ENCODE measurements at regions not wholly inside any gene's neighbourhood (a gene's known extent, or its start where the extent isn't known, plus 50 kb on each side); places are given as distances from the start of the nearest gene placed in this dataset.

DNA sequence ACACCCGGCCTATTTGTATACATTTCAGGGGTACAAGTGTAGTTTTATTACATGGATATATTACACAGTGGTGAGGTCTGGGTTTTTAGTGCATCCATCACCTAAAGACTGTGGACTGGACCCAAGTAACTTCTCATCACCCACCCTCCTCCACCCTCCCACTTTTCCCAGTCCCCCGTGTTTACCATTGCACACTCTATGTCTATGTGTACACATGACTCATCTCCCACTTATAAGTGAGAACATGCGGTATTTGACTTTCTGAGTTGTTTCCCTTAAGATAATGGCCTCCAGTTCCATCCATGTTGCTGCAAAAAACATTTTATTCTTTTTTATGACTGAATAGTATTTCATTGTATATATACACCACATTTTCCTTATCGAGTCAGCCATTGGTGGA is 98.9 kb upstream of the WAC start:
- DNase-seq (ENCODE audit: low read depth) = no peak
- TF ChIP-seq, protein P1, sequence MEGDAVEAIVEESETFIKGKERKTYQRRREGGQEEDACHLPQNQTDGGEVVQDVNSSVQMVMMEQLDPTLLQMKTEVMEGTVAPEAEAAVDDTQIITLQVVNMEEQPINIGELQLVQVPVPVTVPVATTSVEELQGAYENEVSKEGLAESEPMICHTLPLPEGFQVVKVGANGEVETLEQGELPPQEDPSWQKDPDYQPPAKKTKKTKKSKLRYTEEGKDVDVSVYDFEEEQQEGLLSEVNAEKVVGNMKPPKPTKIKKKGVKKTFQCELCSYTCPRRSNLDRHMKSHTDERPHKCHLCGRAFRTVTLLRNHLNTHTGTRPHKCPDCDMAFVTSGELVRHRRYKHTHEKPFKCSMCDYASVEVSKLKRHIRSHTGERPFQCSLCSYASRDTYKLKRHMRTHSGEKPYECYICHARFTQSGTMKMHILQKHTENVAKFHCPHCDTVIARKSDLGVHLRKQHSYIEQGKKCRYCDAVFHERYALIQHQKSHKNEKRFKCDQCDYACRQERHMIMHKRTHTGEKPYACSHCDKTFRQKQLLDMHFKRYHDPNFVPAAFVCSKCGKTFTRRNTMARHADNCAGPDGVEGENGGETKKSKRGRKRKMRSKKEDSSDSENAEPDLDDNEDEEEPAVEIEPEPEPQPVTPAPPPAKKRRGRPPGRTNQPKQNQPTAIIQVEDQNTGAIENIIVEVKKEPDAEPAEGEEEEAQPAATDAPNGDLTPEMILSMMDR (IDR thresholded peaks at IDR 0.05; ENCODE audit: low read depth, low read length, missing control alignments) = no peak
- no peak overlapping the region for H3K4me3 ChIP-seq (ENCODE audit: low read depth, low read length)

DNA sequence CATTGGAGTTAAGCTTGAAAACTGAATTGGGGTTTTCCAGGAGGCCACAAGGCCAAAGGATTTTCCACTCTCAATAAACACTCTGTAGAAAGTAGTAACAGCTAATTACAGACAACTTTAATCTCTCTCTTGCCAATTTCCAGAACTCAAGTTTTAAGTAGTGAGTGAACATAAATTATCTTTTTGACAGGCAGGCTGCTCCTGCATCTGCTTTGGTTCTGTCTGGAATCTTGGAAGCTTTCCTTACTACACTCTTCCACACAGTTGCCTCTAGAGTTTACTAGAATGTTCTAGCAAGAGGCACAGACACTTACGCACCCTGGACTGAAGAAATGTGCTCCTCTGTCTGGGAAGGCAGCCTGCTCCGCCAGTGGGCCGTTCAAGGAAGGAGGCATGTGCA is 90.5 kb upstream of the WAC start:
- H3K4me3 ChIP-seq (ENCODE audit: low read depth, low read length) = no peak overlapping the region
- DNase-seq (ENCODE audit: low read depth) = no peak
- TF ChIP-seq, protein P1 (IDR thresholded peaks at IDR 0.05; ENCODE audit: low read depth, low read length, missing control alignments) = no peak

DNA sequence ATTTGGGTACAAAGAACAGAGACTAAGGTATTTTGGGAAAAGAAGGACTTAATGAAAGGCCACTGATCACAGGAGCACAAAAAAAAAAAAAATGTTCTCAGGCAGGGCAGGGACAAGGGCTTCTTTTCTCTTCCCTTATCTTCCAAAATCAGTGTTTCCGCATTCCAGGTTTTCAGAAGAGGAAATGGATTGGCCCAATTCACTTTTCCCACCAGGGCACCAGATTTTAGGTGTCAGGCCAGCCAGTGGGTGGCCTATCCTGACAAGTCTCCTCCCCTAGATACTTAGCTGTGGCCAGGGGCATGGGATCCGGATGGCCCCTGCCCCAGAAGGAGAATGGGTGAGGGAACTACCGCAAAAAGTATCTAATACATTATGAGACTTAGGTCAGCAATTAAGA is 88.9 kb upstream of the WAC start:
- TF ChIP-seq, protein P1 (IDR thresholded peaks at IDR 0.05; ENCODE audit: low read depth, low read length, missing control alignments) = no peak

DNA sequence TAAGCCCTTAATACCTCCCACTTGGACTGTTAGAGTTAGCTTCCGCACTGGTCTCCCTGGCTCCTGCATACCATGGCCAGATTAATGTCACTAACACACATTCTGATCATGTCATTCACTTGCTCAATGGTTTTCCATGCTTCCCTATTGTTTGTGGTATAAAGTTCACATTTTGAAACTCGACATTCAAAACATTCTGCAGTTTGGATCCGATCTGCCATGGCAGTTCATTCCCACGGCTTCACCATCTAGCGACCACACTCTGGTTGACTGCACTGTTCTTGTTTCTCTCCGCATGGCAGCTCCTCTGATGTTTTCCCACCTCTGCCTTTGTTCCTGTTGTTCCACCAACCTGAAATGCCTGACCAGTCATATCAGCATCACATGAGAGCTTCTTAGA is 87.4 kb upstream of the WAC start:
- TF ChIP-seq, protein P1 (IDR thresholded peaks at IDR 0.05; ENCODE audit: low read depth, low read length, missing control alignments) = no peak
- no peak overlapping the region for H3K4me3 ChIP-seq (ENCODE audit: low read depth, low read length)
- no peak for DNase-seq (ENCODE audit: low read depth)

More for the DNA sequence above, 88.9 kb upstream of the WAC start:
- DNase-seq (ENCODE audit: low read depth) = no peak
- no peak overlapping the region for H3K4me3 ChIP-seq (ENCODE audit: low read depth, low read length)

DNA sequence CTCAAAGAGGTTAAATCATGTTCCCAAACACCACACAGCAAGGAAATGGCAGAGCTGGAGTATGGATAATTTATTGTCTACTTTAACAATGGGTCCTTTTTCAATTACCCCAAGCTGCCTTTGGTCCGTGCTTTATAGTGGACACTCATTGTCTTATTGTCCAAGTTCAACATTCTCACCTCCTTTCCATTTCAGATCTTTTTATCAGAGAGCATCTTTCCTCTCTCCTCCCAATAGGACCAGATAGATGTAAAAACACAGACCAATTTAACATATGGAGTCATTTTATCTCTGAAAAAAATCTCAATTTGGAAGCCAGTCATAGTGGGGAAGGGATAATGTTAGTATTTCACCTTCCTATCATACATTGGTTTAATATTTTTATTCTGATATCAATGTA is 83.5 kb upstream of the WAC start:
- TF ChIP-seq, protein P1 (IDR thresholded peaks at IDR 0.05; ENCODE audit: low read depth, low read length, missing control alignments) = no peak
- no peak for DNase-seq (ENCODE audit: low read depth)
- H3K4me3 ChIP-seq (ENCODE audit: low read depth, low read length) = no peak overlapping the region

DNA sequence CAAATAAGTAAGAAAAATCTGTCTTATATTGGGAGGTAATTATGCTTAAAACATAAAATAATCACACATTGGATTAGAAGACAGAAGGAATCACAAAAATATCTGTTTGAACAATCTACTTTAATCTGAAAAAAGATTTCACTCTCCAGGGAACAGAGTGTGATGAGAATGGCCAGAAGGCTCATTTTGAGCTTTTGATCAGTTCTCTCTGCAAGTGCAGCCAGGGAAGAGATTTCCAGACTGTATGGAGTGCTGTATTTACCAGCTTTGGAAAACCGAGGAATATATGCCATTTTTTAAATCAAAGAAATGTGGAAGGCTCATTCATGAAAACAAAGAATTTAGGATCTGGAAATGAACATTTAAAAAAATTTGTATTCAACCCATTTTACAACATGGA is 83.0 kb upstream of the WAC start:
- no peak for DNase-seq (ENCODE audit: low read depth)
- TF ChIP-seq, protein P1 (IDR thresholded peaks at IDR 0.05; ENCODE audit: low read depth, low read length, missing control alignments) = no peak
- H3K4me3 ChIP-seq (ENCODE audit: low read depth, low read length) = no peak overlapping the region

DNA sequence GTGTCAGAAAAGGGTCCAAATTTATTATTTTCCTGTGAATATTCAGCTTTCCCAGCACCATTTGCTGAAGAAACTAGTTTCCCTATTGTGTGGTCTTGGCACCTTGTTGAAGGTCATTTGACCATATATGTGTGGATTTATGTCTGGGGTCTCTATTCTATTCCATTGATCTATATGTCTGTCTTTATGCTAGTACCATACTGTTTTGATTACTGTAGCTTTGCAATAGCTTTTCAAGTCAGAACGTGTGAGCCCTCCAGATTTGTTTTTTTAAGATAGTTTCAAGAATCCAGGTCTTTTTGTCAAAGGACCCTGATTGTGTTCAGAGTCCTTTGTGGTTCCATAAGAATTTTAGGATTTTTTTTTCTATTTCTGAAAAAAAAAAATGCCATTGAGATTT is 79.0 kb upstream of the WAC start:
- TF ChIP-seq, protein P1 (IDR thresholded peaks at IDR 0.05; ENCODE audit: low read depth, low read length, missing control alignments) = no peak

More for the DNA sequence above, 79.0 kb upstream of the WAC start:
- H3K4me3 ChIP-seq (ENCODE audit: low read depth, low read length) = no peak overlapping the region
- no peak for DNase-seq (ENCODE audit: low read depth)

Measured in GM12864 (cell line).